ENCODE measurements at regions not wholly inside any gene's neighbourhood (a gene's known extent, or its start where the extent isn't known, plus 50 kb on each side); places are given as distances from the start of the nearest gene placed in this dataset.

GRCh38 chr15:47983533-47983932, 137.3 kb upstream of the SLC24A5 start:
- H3K4me3 ChIP-seq (ENCODE audit: low read depth, low read length): no peak overlapping the region
- TF ChIP-seq CTCF (IDR thresholded peaks at IDR 0.05; ENCODE audit: low read depth, low read length, missing control alignments): no peak
- in situ Hi-C loops (cut with HindIII; ENCODE audit: low sequenced_read_pairs): no loop called here
- DNase-seq (ENCODE audit: low read depth): no peak

GRCh38 chr15:47985568-47985967, 135.2 kb upstream of the SLC24A5 start:
- no peak for DNase-seq (ENCODE audit: low read depth)
- no peak overlapping the region for H3K4me3 ChIP-seq (ENCODE audit: low read depth, low read length)
- TF ChIP-seq CTCF (IDR thresholded peaks at IDR 0.05; ENCODE audit: low read depth, low read length, missing control alignments): no peak
- in situ Hi-C loops (cut with HindIII; ENCODE audit: low sequenced_read_pairs): no loop called here

- DNase-seq (ENCODE audit: low read depth): no peak
- no peak overlapping the region for H3K4me3 ChIP-seq (ENCODE audit: low read depth, low read length)
- no peak for TF ChIP-seq CTCF (IDR thresholded peaks at IDR 0.05; ENCODE audit: low read depth, low read length, missing control alignments)
- in situ Hi-C loops (cut with HindIII; ENCODE audit: low sequenced_read_pairs): no loop called here
Observed at GRCh38 chr15:47987461-47987860, 133.3 kb upstream of the SLC24A5 start.

- in situ Hi-C loops (cut with HindIII; ENCODE audit: low sequenced_read_pairs): no loop called here
- peak; percentile 64 for DNase-seq (ENCODE audit: low read depth)
- TF ChIP-seq CTCF (IDR thresholded peaks at IDR 0.05; ENCODE audit: low read depth, low read length, missing control alignments): peak; percentile 60
- H3K4me3 ChIP-seq (ENCODE audit: low read depth, low read length): no peak overlapping the region
Observed at GRCh38 chr15:47987908-47988532, 132.8 kb upstream of the SLC24A5 start.

- no peak for DNase-seq (ENCODE audit: low read depth)
- no peak for TF ChIP-seq CTCF (IDR thresholded peaks at IDR 0.05; ENCODE audit: low read depth, low read length, missing control alignments)
- in situ Hi-C loops (cut with HindIII; ENCODE audit: low sequenced_read_pairs): no loop called here
- H3K4me3 ChIP-seq (ENCODE audit: low read depth, low read length): no peak overlapping the region
Observed at GRCh38 chr15:47988564-47988963, 132.2 kb upstream of the SLC24A5 start.

GRCh38 chr15:47990821-47991220, 130.0 kb upstream of the SLC24A5 start:
- no peak overlapping the region for H3K4me3 ChIP-seq (ENCODE audit: low read depth, low read length)
- in situ Hi-C loops (cut with HindIII; ENCODE audit: low sequenced_read_pairs): no loop called here
- DNase-seq (ENCODE audit: low read depth): no peak
- TF ChIP-seq CTCF (IDR thresholded peaks at IDR 0.05; ENCODE audit: low read depth, low read length, missing control alignments): no peak

Measured in astrocyte of the cerebellum (primary cell).